ENCODE measurements at regions not wholly inside any gene's neighbourhood (a gene's known extent, or its start where the extent isn't known, plus 50 kb on each side); places are given as distances from the start of the nearest gene placed in this dataset.

GRCh38 chr6:164720-165119 is 127.6 kb upstream of the DUSP22 start:
- no peak for DNase-seq (ENCODE audit: low read depth)
- TF ChIP-seq, protein P1, sequence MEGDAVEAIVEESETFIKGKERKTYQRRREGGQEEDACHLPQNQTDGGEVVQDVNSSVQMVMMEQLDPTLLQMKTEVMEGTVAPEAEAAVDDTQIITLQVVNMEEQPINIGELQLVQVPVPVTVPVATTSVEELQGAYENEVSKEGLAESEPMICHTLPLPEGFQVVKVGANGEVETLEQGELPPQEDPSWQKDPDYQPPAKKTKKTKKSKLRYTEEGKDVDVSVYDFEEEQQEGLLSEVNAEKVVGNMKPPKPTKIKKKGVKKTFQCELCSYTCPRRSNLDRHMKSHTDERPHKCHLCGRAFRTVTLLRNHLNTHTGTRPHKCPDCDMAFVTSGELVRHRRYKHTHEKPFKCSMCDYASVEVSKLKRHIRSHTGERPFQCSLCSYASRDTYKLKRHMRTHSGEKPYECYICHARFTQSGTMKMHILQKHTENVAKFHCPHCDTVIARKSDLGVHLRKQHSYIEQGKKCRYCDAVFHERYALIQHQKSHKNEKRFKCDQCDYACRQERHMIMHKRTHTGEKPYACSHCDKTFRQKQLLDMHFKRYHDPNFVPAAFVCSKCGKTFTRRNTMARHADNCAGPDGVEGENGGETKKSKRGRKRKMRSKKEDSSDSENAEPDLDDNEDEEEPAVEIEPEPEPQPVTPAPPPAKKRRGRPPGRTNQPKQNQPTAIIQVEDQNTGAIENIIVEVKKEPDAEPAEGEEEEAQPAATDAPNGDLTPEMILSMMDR (conservative IDR thresholded peaks at IDR 0.05; ENCODE audit: low read depth, low read length): no peak
- H3K4me3 ChIP-seq (ENCODE audit: low read length): no peak overlapping the region

DNA sequence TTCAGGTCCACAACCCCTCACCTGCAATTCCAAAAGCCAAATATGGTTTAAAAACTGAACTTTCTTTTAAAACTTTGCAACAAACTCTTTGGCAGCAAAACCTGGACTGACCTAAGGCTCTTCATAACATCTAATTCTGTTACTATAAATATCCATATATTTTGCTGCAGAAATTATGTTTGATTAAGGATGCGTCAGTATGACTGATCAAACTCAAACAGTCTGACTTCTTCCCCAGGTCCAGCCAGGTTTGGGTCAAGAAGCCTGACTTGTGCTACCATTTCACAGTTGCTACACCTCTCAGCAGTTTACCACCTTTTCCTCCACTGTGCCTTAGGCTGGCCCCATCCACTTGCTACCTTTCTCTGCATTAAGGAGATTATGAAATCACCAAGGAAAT is 127.0 kb upstream of the DUSP22 start:
- TF ChIP-seq, protein P1 (conservative IDR thresholded peaks at IDR 0.05; ENCODE audit: low read depth, low read length): no peak
- DNase-seq (ENCODE audit: low read depth): no peak
- no peak overlapping the region for H3K4me3 ChIP-seq (ENCODE audit: low read length)

GRCh38 chr6:165906-166305 is 126.4 kb upstream of the DUSP22 start:
- TF ChIP-seq, protein P1 (conservative IDR thresholded peaks at IDR 0.05; ENCODE audit: low read depth, low read length): no peak
- H3K4me3 ChIP-seq (ENCODE audit: low read length): no peak overlapping the region

DNA sequence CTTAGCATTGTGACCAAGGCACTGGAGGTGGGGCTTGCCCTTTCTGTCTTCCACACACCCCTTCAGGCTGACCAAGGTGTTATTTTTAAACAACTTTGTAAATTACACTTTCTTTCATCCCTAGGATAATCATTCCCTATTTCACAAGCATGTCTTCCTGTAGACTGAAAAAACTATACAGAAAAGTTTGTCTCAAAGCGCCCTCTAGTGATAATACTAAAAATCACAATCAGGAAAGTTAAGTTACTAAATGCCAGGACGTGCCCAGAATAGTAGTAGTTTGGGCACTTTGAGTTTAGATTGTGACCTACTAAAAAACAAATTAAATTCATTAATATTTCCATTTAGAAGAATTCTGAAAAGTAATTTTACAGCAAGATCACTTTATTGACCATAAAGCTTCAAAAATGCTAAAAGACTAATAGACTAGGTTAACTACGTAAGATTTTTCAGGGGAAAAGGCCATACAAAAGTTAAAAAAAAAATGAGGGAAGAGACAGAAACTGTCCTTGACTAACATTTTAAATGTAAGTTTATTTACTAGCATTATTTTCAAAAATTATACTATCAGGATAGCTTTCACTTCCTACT is 123.3 kb upstream of the DUSP22 start:
- TF ChIP-seq, protein P1 (conservative IDR thresholded peaks at IDR 0.05; ENCODE audit: low read depth, low read length): peak; percentile 54
- no peak for DNase-seq (ENCODE audit: low read depth)
- no peak overlapping the region for H3K4me3 ChIP-seq (ENCODE audit: low read length)

More at GRCh38 chr6:165906-166305, 126.4 kb upstream of the DUSP22 start:
- DNase-seq (ENCODE audit: low read depth): no peak

DNA sequence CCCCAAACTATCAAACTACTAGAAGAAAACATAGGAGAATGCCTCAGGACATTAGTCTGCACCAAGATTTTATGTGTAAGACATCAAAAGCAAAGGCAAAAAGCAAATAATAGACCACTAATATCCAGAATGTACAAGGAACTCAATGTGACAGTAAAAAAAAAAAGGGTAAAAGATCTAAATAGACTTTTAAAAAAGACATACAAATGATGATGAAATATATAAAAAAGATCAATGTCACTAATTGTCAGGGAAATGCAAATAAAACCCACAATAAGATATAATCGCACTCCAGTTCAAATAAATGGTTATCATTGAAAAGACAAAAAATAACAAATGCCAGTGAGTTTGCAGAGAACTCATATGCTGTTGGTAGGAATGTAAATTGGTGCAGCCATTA is 118.3 kb upstream of the DUSP22 start:
- DNase-seq (ENCODE audit: low read depth): no peak
- TF ChIP-seq, protein P1 (conservative IDR thresholded peaks at IDR 0.05; ENCODE audit: low read depth, low read length): no peak
- H3K4me3 ChIP-seq (ENCODE audit: low read length): no peak overlapping the region

DNA sequence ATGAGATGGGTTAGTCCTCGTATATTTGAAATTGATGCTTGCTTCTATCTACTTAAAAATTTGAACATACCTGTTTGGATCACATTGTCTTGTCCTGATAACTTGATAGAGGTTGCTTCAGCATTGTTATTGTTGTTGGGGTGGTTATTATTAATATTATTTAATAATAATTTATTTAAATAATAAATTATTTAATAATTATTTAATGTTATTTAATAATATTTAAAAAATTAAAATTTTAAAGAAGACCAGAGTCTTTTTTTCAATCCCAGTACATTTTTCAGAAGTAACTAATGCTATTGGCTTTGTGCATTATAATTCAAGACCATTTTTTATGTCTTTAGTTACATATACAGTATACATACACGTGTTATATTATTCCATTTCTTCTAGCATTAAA is 116.6 kb upstream of the DUSP22 start:
- no peak for DNase-seq (ENCODE audit: low read depth)

DNA sequence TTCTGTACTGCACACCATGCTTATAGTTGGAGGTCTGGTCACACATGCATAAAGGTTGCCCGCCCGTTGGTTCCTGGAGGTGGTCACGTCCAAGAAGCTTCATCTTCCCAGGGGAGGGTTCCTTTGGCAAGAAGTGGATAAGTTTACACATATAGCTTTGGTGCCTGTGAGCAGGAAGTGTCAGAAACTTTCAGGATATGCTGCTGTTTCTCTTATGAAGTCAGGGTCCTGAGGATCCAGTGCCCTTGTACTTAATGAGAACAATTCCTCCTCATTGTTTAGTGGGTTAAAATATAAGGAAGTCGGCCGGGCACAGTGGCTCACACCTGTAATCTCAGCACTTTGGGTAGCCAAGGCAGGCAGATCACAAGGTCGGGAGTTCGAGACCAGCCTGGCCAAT is 115.5 kb upstream of the DUSP22 start:
- TF ChIP-seq, protein P1 (conservative IDR thresholded peaks at IDR 0.05; ENCODE audit: low read depth, low read length): no peak
- no peak overlapping the region for H3K4me3 ChIP-seq (ENCODE audit: low read length)
- DNase-seq (ENCODE audit: low read depth): no peak

More for the DNA sequence above, 116.6 kb upstream of the DUSP22 start:
- TF ChIP-seq, protein P1 (conservative IDR thresholded peaks at IDR 0.05; ENCODE audit: low read depth, low read length): no peak
- H3K4me3 ChIP-seq (ENCODE audit: low read length): no peak overlapping the region

Measured in retinal pigment epithelial cell (primary cell).